Ascending aorta (tissue), 2 donors: ENCODE measurements at regions not wholly inside any gene's neighbourhood (a gene's known extent, or its start where the extent isn't known, plus 50 kb on each side); places are given as distances from the start of the nearest gene placed in this dataset.

Experiments
- DNase-seq, 2 donors: peaks; one replicate each; pipeline ENCODE4 v3.0.0-alpha.2; 2019; ENCODE audit warnings: low spot score in 2 of 2
- H3K27ac ChIP-seq, 2 donors: fragments of 200-600 bp; sonication (generic); one replicate each; pipeline ENCODE4 v1.5.1; 2016 to 2017; ENCODE audit warnings: mild to moderate bottlenecking in 1 of 2
- H3K27me3 ChIP-seq: fragments of 200-600 bp; sonication (generic); one replicate; pipeline ENCODE4 v1.5.1; 2017
- H3K36me3 ChIP-seq, 2 donors: fragments of 200-600 bp; sonication (generic); one replicate each; pipeline ENCODE4 v1.5.1; 2016
- H3K4me1 ChIP-seq, 2 donors: fragments of 200-600 bp; sonication (generic); one replicate each; pipeline ENCODE4 v1.5.1; 2016 to 2017; ENCODE audit warnings: mild to moderate bottlenecking in 1 of 2
- H3K4me3 ChIP-seq, 2 donors: fragments of 200-600 bp; sonication (generic); one replicate each; pipeline ENCODE4 v1.5.1; 2016 to 2017; ENCODE audit warnings: mild to moderate bottlenecking in 1 of 2
- H3K9me3 ChIP-seq, 2 donors: fragments of 200-600 bp; sonication (generic); one replicate each; pipeline ENCODE4 v1.5.1; 2016
- CTCF ChIP-seq, 3 experiments: fragments of 200-600 bp in 2 of 3; fragments of 450-650 bp in 1 of 3; sonication (generic) in 2 of 3; IDR thresholded peaks; one replicate each; pipeline ENCODE4 v1.5.1; 2016 to 2019; ENCODE audit warnings: antibody characterized with exemption in 3 of 3, mild to moderate bottlenecking in 1 of 3, moderate library complexity in 1 of 3
- intact Hi-C: fragments of 100-400 bp; cut with DNase I; formaldehyde crosslinking; loops from one replicate; pipeline ENCODE4 v1.15.1; 2023

DNA sequence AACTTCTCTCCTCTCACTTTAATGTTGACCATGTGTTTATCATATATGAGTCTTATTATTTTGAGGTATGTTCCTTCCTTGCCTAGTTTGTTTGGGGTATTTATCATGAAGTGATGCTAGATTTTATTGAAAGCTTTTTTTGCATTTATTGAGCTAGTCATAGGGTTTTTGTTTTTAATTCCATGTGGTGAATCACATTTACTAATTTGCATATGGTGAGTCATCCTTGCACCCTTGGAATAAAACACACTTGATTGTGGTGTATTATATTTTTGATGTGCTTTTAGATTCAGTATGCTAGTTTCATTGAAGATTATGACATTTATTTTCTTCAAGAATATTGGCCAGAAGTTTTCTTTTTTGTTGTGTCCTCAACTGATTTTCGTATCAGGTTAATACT, 464.6 kb downstream of the PCDH18 start:
- no peaks in the 10 kb centered on the region for H3K9me3 ChIP-seq
- no peaks in the 10 kb centered on the region for H3K27me3 ChIP-seq
- H3K4me3 ChIP-seq = no peak overlapping the region
- intact Hi-C loops = no loop called here
- no peak overlapping the region for H3K27ac ChIP-seq
- DNase-seq = no peak
- no peak for TF ChIP-seq CTCF (IDR thresholded peaks at IDR 0.05)
- H3K4me1 ChIP-seq = no peaks in the 10 kb centered on the region
- no peaks in the 10 kb centered on the region for H3K36me3 ChIP-seq

- Histone ChIP-seq H3K27me3 (no peaks in the 10 kb centered on the region), H3K9me3 (no peaks in the 10 kb centered on the region), H3K4me3 (no peak overlapping the region), H3K4me1 (no peaks in the 10 kb centered on the region), H3K36me3 (no peaks in the 10 kb centered on the region), H3K27ac (no peak overlapping the region)
- no peak for TF ChIP-seq CTCF (IDR thresholded peaks at IDR 0.05)
- intact Hi-C loops = no loop called here
- DNase-seq = no peak
These were observed 467.0 kb downstream of the PCDH18 start for GRCh38 chr4:137065311-137065710.

DNA sequence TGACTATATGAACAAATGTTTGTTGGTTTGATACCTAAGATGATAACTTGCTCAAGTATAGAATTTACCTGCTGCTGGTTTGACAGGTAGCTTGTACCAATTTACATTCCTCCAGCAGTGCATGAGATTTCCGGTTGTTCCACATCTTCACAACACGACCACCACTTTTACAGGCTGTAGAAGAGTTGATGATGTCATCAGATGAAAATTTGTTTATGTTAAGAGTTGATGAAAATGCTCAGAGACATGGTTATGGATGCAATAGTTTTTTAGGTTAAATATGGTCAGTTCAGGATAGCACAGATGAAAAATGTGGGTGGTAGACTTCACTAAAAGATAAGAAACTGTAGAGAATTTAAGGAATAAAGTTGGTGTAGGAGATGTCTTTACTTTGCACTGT, 468.3 kb downstream of the PCDH18 start:
- Histone ChIP-seq H3K4me1 (no peaks in the 10 kb centered on the region), H3K36me3 (no peaks in the 10 kb centered on the region), H3K27ac (no peak overlapping the region), H3K27me3 (no peaks in the 10 kb centered on the region), H3K4me3 (no peak overlapping the region), H3K9me3 (no peaks in the 10 kb centered on the region)
- DNase-seq = no peak
- TF ChIP-seq CTCF (IDR thresholded peaks at IDR 0.05) = no peak
- intact Hi-C loops = no loop called here

- Histone ChIP-seq H3K4me3 (no peak overlapping the region), H3K27me3 (no peaks in the 10 kb centered on the region), H3K4me1 (no peaks in the 10 kb centered on the region), H3K36me3 (no peaks in the 10 kb centered on the region), H3K9me3 (no peaks in the 10 kb centered on the region), H3K27ac (no peak overlapping the region)
- intact Hi-C loops = no loop called here
- TF ChIP-seq CTCF (IDR thresholded peaks at IDR 0.05) = no peak
- no peak for DNase-seq
These were observed 489.1 kb downstream of the PCDH18 start for GRCh38 chr4:137043184-137043583.

DNA sequence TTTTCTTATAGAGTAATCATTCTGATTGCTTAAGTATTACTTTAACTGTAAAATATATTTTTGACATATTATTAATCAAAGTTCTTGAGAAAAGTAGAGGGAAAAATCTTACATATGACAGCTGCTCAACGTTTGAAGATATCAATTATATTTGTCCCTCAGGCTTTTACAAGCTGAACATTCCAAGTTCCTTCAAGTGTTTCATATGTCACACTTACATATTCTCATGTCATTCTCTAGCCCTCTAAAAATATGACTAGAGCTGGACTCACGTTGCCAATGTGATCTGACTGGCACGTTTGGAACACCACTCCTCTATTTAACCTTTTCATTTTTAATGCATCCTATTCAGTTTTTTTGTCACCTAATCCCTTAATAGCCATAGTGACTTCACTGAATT, 492.9 kb downstream of the PCDH18 start:
- TF ChIP-seq CTCF (IDR thresholded peaks at IDR 0.05) = no peak
- no peaks in the 10 kb centered on the region for H3K36me3 ChIP-seq
- no peaks in the 10 kb centered on the region for H3K9me3 ChIP-seq
- intact Hi-C loops = no loop called here
- no peaks in the 10 kb centered on the region for H3K4me1 ChIP-seq
- H3K27me3 ChIP-seq = no peaks in the 10 kb centered on the region
- no peak overlapping the region for H3K4me3 ChIP-seq
- no peak for DNase-seq
- H3K27ac ChIP-seq = no peak overlapping the region

DNA sequence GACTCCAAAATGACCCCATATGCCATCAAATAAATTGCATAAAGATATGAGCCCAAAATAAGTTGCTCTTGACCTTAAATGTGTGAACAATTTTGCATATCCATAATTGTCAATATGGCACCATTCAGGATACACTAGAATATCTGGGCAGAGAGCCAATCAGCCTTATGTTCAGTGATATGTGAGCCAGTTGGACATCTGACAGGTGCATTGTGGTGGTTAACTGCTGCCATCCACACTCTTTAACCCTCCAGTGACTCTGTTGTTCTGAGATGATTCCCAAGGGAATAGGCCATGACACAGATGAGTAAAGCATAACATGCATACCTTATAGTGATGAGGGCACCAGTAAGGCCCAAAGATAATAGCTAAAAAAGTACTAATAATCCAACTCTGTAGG, 500.1 kb downstream of the PCDH18 start:
- intact Hi-C loops = no loop called here
- Histone ChIP-seq H3K27ac (no peak overlapping the region), H3K9me3 (no peaks in the 10 kb centered on the region), H3K27me3 (no peaks in the 10 kb centered on the region), H3K4me1 (no peaks in the 10 kb centered on the region), H3K4me3 (no peak overlapping the region), H3K36me3 (no peaks in the 10 kb centered on the region)
- no peak for DNase-seq
- TF ChIP-seq CTCF (IDR thresholded peaks at IDR 0.05) = no peak
